Brain microvascular endothelial cell (primary cell): ENCODE measurements at regions not wholly inside any gene's neighbourhood (a gene's known extent, or its start where the extent isn't known, plus 50 kb on each side); places are given as distances from the start of the nearest gene placed in this dataset.

ENCODE experiments used
- DNase-seq: peaks from one replicate; pipeline ENCODE4 v3.0.0-alpha.2; 2020
- H3K27ac ChIP-seq: fragments of 250-450 bp; sonication (Bioruptor Pico); 2 replicates; pipeline ENCODE4 v1.5.1; 2020; ENCODE audit warnings: mild to moderate bottlenecking, moderate library complexity
- H3K27me3 ChIP-seq: fragments of 250-450 bp; sonication (Bioruptor Pico); replicated peaks from 2 replicates; pipeline ENCODE4 v1.5.1; 2020; ENCODE audit warnings: mild to moderate bottlenecking
- H3K36me3 ChIP-seq: fragments of 250-450 bp; sonication (Bioruptor Pico); replicated peaks from 2 replicates; pipeline ENCODE4 v1.5.1; 2020; ENCODE audit warnings: mild to moderate bottlenecking
- H3K4me3 ChIP-seq: 2 replicates; pipeline ENCODE4 v1.5.1; 2011; ENCODE audit warnings: low read depth, mild to moderate bottlenecking, control low read depth, low read length, moderate library complexity
- CTCF ChIP-seq: IDR thresholded peaks from 2 replicates; pipeline ENCODE4 v1.5.1; 2011; ENCODE audit warnings: low read depth, mild to moderate bottlenecking, moderate library complexity, low read length, control low read depth, inconsistent platforms; ENCODE audit errors: missing control alignments
- in situ Hi-C: cut with HindIII; loops from 2 replicates; pipeline ENCODE4 v1.10.0; 2017; ENCODE audit warnings: low sequenced_read_pairs, low pct_ligation_motif_present

- H3K27ac ChIP-seq = no peak overlapping the region
- H3K27me3 ChIP-seq = no peaks in the 10 kb centered on the region
- no peak overlapping the region for H3K4me3 ChIP-seq
- in situ Hi-C loops = no loop called here
- no peak for DNase-seq
- H3K36me3 ChIP-seq = no peaks in the 10 kb centered on the region
- no peak for TF ChIP-seq CTCF
Observed at GRCh38 chr4:173475751-173476150, 54.3 kb downstream of the HAND2 start.

DNA sequence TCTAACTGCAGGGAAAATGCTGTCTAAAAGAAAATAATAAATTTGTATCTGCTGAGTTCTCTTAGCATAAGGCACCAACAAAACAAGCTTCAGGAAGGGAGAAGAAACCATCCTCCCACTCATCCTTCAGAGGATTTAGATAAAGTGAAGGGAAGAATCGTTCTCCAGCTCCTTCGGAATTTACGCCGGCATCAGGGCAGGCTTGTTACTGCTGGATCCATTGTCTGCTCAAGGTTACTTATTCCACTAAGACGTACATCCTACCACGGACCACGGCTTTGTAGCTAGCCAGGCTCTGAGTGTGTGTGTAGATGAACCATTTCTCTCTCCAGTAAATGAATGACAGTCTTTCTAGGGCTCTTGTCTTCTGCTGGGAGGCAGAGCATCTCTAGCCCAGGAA, 60.4 kb downstream of the HAND2 start:
- no peak for DNase-seq
- no peak overlapping the region for H3K27ac ChIP-seq
- in situ Hi-C loops = no loop called here
- H3K4me3 ChIP-seq = no peak overlapping the region
- H3K36me3 ChIP-seq = no peaks in the 10 kb centered on the region
- no peaks in the 10 kb centered on the region for H3K27me3 ChIP-seq
- TF ChIP-seq CTCF = no peak

DNA sequence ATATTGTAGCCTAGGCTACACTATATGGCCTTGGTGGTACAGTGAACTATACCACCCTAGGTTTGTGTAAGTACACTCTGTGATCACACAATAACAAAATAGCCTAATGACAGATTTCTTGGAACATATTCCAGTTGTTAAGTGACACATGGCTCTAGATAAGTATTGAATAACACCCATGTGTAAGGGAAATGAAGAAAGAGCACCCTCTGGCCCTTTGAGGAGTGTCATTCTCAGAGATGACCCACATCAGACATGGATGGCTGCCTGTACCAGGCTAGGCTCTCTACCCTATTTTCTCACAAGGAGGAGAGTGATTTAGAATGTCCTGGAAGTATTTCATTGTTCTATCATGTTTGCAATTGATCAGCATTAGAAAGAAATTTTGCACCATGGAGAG, 61.7 kb downstream of the HAND2 start:
- no peak for DNase-seq
- TF ChIP-seq CTCF = no peak
- no peaks in the 10 kb centered on the region for H3K27me3 ChIP-seq
- H3K4me3 ChIP-seq = no peak overlapping the region
- H3K27ac ChIP-seq = no peak overlapping the region
- in situ Hi-C loops = no loop called here
- H3K36me3 ChIP-seq = no peaks in the 10 kb centered on the region

DNA sequence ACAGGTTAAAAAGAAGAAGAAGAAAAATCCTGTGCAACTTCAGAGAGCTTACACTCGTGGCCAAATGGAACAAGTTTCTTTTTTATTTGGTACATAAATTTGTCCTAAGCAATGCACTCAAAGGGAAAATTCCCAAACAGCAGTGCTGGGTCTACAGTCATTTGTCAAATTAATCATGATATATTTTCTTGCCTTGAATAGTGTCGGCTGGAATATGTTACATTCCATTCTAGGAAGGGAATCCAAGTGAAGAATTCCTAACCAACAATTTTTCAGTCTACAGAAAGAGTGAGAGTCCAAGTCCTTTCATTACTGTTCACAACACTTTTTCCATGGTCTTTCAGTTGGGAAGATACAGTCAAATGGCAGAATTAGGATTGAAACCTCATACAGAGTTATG, 63.9 kb downstream of the HAND2 start:
- in situ Hi-C loops = no loop called here
- no peak for DNase-seq
- H3K27me3 ChIP-seq = no peaks in the 10 kb centered on the region
- no peak for TF ChIP-seq CTCF
- no peak overlapping the region for H3K4me3 ChIP-seq
- H3K27ac ChIP-seq = no peak overlapping the region
- H3K36me3 ChIP-seq = no peaks in the 10 kb centered on the region

GRCh38 chr4:173464481-173464880, 65.5 kb downstream of the HAND2 start:
- TF ChIP-seq CTCF = no peak
- Histone ChIP-seq H3K27ac (no peak overlapping the region), H3K27me3 (no peaks in the 10 kb centered on the region), H3K4me3 (no peak overlapping the region), H3K36me3 (no peaks in the 10 kb centered on the region)
- DNase-seq = no peak
- in situ Hi-C loops = no loop called here

DNA sequence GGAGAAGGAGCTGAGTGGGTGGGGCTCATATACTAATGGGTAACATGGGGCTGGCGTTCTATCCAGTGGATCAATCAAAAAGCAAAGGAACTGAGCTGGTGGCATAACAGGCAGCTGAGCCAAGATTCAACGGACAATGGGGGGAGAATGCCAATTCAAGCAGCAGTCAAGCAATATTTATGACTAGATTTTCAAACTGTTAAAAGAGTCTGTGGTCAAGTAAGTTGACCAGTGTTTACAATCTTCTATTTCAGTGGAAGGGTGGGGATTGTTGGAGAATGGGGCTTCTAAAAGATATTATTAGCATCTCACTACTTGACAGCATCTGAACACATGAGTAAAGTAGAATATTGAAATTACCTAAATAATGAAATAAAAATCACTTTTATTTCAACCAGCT, 64.9 kb upstream of the SCRG1 start:
- no peak overlapping the region for H3K4me3 ChIP-seq
- no peaks in the 10 kb centered on the region for H3K27me3 ChIP-seq
- no peak for DNase-seq
- H3K27ac ChIP-seq = no peak overlapping the region
- no peak for TF ChIP-seq CTCF
- in situ Hi-C loops = no loop called here
- H3K36me3 ChIP-seq = no peaks in the 10 kb centered on the region
